ENCODE measurements at regions not wholly inside any gene's neighbourhood (a gene's known extent, or its start where the extent isn't known, plus 50 kb on each side); places are given as distances from the start of the nearest gene placed in this dataset.

- DNase-seq (ENCODE audit: insufficient read length, low spot score) (no peak), FAIRE-seq (no peak)
- TF ChIP-seq CTCF (IDR thresholded peaks at IDR 0.05; ENCODE audit: insufficient read depth, missing control alignments): no peak
Measured at GRCh38 chr2:181348107-181348837, 108.9 kb upstream of the ITGA4 start.

- TF ChIP-seq CTCF (IDR thresholded peaks at IDR 0.05; ENCODE audit: insufficient read depth, missing control alignments): no peak
- FAIRE-seq: no peak
- DNase-seq (ENCODE audit: insufficient read length, low spot score): no peak
Measured at GRCh38 chr2:181352158-181352557, 105.0 kb upstream of the ITGA4 start.

GRCh38 chr2:181354626-181355025, 102.6 kb upstream of the ITGA4 start:
- TF ChIP-seq CTCF (IDR thresholded peaks at IDR 0.05; ENCODE audit: insufficient read depth, missing control alignments): no peak
- FAIRE-seq: no peak
- DNase-seq (ENCODE audit: insufficient read length, low spot score): no peak

- no peak for TF ChIP-seq CTCF (IDR thresholded peaks at IDR 0.05; ENCODE audit: insufficient read depth, missing control alignments)
- FAIRE-seq (no peak), DNase-seq (ENCODE audit: insufficient read length, low spot score) (no peak)
Measured at GRCh38 chr2:181356526-181357130, 100.6 kb upstream of the ITGA4 start.

- TF ChIP-seq CTCF (IDR thresholded peaks at IDR 0.05; ENCODE audit: insufficient read depth, missing control alignments): no peak
- no peak for DNase-seq (ENCODE audit: insufficient read length, low spot score)
- no peak for FAIRE-seq
Measured at GRCh38 chr2:181357979-181358378, 99.2 kb upstream of the ITGA4 start.

GRCh38 chr2:181362561-181362960, 94.6 kb upstream of the ITGA4 start:
- DNase-seq (ENCODE audit: insufficient read length, low spot score) (no peak), FAIRE-seq (no peak)
- TF ChIP-seq CTCF (IDR thresholded peaks at IDR 0.05; ENCODE audit: insufficient read depth, missing control alignments): no peak

GRCh38 chr2:181363164-181363563, 94.0 kb upstream of the ITGA4 start:
- TF ChIP-seq CTCF (IDR thresholded peaks at IDR 0.05; ENCODE audit: insufficient read depth, missing control alignments): no peak
- FAIRE-seq (no peak), DNase-seq (ENCODE audit: insufficient read length, low spot score) (no peak)
